Effector memory CD4-positive, alpha-beta T cell (primary cell): ENCODE measurements at regions not wholly inside any gene's neighbourhood (a gene's known extent, or its start where the extent isn't known, plus 50 kb on each side); places are given as distances from the start of the nearest gene placed in this dataset.
"Not testable (repeated sequence)": the region's sequence is repeated elsewhere in the genome, so short reads cannot be mapped to it uniquely, and the experiment has no call there.

ENCODE experiments used
- DNase-seq, 3 donors: peaks; one replicate each; pipeline ENCODE4 v3.0.0-alpha.2; 2020
- H3K27ac ChIP-seq: 2 replicates; pipeline ENCODE4 v1.7.0; 2013; ENCODE audit warnings: mild to moderate bottlenecking, low read length, moderate library complexity; ENCODE audit not compliant: insufficient read depth, poor library complexity, severe bottlenecking
- H3K27me3 ChIP-seq: replicated peaks from 2 replicates; pipeline ENCODE4 v1.7.0; 2013; ENCODE audit warnings: mild to moderate bottlenecking, low read length; ENCODE audit not compliant: insufficient read depth, control insufficient read depth, poor library complexity, severe bottlenecking
- H3K36me3 ChIP-seq: 2 replicates; pipeline ENCODE4 v1.7.0; 2013; ENCODE audit warnings: mild to moderate bottlenecking, low read length, moderate library complexity; ENCODE audit not compliant: control insufficient read depth, insufficient read depth
- H3K4me1 ChIP-seq: 2 replicates; pipeline ENCODE4 v1.7.0; 2013; ENCODE audit warnings: low read length, mild to moderate bottlenecking; ENCODE audit not compliant: control insufficient read depth, insufficient read depth, poor library complexity, severe bottlenecking
- H3K4me3 ChIP-seq: 2 replicates; pipeline ENCODE4 v1.7.0; 2013; ENCODE audit warnings: low read length, low read depth, mild to moderate bottlenecking; ENCODE audit not compliant: insufficient read depth, poor library complexity, severe bottlenecking
- H3K9me3 ChIP-seq: 2 replicates; pipeline ENCODE4 v1.7.0; 2013; ENCODE audit warnings: mild to moderate bottlenecking, low read length, moderate library complexity; ENCODE audit not compliant: control insufficient read depth

- Histone ChIP-seq H3K9me3 (no peaks in the 10 kb centered on the region), H3K27me3 (peaks cover 14% of the 10 kb centered on the region), H3K36me3 (no peaks in the 10 kb centered on the region), H3K4me3 (peak overlapping the region; percentile 53), H3K27ac (no peak overlapping the region), H3K4me1 (peaks cover 9% of the 10 kb centered on the region)
- no peak for DNase-seq
These were observed 54.4 kb downstream of the PRR18 start for GRCh38 chr6:166253778-166254204.

- Histone ChIP-seq H3K27me3 (peaks cover 14% of the 10 kb centered on the region), H3K36me3 (no peaks in the 10 kb centered on the region), H3K27ac (no peak overlapping the region), H3K4me3 (peak overlapping the region; percentile 53), H3K9me3 (no peaks in the 10 kb centered on the region), H3K4me1 (peaks cover 6% of the 10 kb centered on the region)
- no peak for DNase-seq
These were observed 54.9 kb downstream of the PRR18 start for GRCh38 chr6:166253281-166253681.

- Histone ChIP-seq H3K9me3 (no peaks in the 10 kb centered on the region), H3K4me3 (no peak overlapping the region), H3K4me1 (peaks cover 6% of the 10 kb centered on the region), H3K27ac (no peak overlapping the region), H3K27me3 (peaks cover 14% of the 10 kb centered on the region), H3K36me3 (no peaks in the 10 kb centered on the region)
- DNase-seq, result no peak
These were observed 55.6 kb downstream of the PRR18 start for GRCh38 chr6:166252601-166253000.

- no peaks in the 10 kb centered on the region for H3K36me3 ChIP-seq
- peaks cover 6% of the 10 kb centered on the region for H3K4me1 ChIP-seq
- H3K9me3 ChIP-seq, result no peaks in the 10 kb centered on the region
- no peak overlapping the region for H3K4me3 ChIP-seq
- H3K27me3 ChIP-seq, result peaks cover 14% of the 10 kb centered on the region
- no peak for DNase-seq
- no peak overlapping the region for H3K27ac ChIP-seq
These were observed 56.5 kb downstream of the PRR18 start for GRCh38 chr6:166251655-166252054.

- no peaks in the 10 kb centered on the region for H3K9me3 ChIP-seq
- H3K27ac ChIP-seq, result no peak overlapping the region
- no peak for DNase-seq
- no peaks in the 10 kb centered on the region for H3K36me3 ChIP-seq
- no peak overlapping the region for H3K4me3 ChIP-seq
- H3K4me1 ChIP-seq, result peaks cover 6% of the 10 kb centered on the region
- H3K27me3 ChIP-seq, result peaks cover 14% of the 10 kb centered on the region
These were observed 57.0 kb downstream of the PRR18 start for GRCh38 chr6:166251211-166251610.

- not testable (repeated sequence) for DNase-seq, H3K4me1 ChIP-seq, H3K27ac ChIP-seq, H3K36me3 ChIP-seq, H3K9me3 ChIP-seq, H3K4me3 ChIP-seq
- H3K27me3 ChIP-seq, result peaks cover 14% of the 10 kb centered on the region
These were observed 59.0 kb downstream of the PRR18 start for GRCh38 chr6:166249061-166249785.

GRCh38 chr6:166245148-166245547, 63.0 kb downstream of the PRR18 start:
- no peak for DNase-seq
- Histone ChIP-seq H3K27ac (no peak overlapping the region), H3K9me3 (no peaks in the 10 kb centered on the region), H3K4me3 (no peak overlapping the region), H3K4me1 (peaks cover 4% of the 10 kb centered on the region), H3K36me3 (no peaks in the 10 kb centered on the region), H3K27me3 (no peaks in the 10 kb centered on the region)

- H3K9me3 ChIP-seq, result no peaks in the 10 kb centered on the region
- no peaks in the 10 kb centered on the region for H3K36me3 ChIP-seq
- peak overlapping the region; percentile 32 for H3K4me3 ChIP-seq
- peaks cover 4% of the 10 kb centered on the region for H3K4me1 ChIP-seq
- H3K27ac ChIP-seq, result peak overlapping the region; percentile 1
- no peaks in the 10 kb centered on the region for H3K27me3 ChIP-seq
- no peak for DNase-seq
These were observed 63.7 kb downstream of the PRR18 start for GRCh38 chr6:166244353-166245045.

GRCh38 chr6:166242888-166243287, 65.3 kb downstream of the PRR18 start:
- DNase-seq, result no peak
- Histone ChIP-seq H3K27me3 (no peaks in the 10 kb centered on the region), H3K27ac (no peak overlapping the region), H3K4me1 (peaks cover 4% of the 10 kb centered on the region), H3K4me3 (no peak overlapping the region), H3K36me3 (no peaks in the 10 kb centered on the region), H3K9me3 (no peaks in the 10 kb centered on the region)

- Histone ChIP-seq H3K36me3 (no peaks in the 10 kb centered on the region), H3K4me1 (peaks cover 4% of the 10 kb centered on the region), H3K27me3 (no peaks in the 10 kb centered on the region), H3K9me3 (no peaks in the 10 kb centered on the region), H3K27ac (no peak overlapping the region), H3K4me3 (no peak overlapping the region)
- DNase-seq, result no peak
These were observed 66.2 kb downstream of the PRR18 start for GRCh38 chr6:166241974-166242373.
